ENCODE measurements at regions not wholly inside any gene's neighbourhood (a gene's known extent, or its start where the extent isn't known, plus 50 kb on each side); places are given as distances from the start of the nearest gene placed in this dataset.
"Not testable (repeated sequence)": the region's sequence is repeated elsewhere in the genome, so short reads cannot be mapped to it uniquely, and the experiment has no call there.

DNA sequence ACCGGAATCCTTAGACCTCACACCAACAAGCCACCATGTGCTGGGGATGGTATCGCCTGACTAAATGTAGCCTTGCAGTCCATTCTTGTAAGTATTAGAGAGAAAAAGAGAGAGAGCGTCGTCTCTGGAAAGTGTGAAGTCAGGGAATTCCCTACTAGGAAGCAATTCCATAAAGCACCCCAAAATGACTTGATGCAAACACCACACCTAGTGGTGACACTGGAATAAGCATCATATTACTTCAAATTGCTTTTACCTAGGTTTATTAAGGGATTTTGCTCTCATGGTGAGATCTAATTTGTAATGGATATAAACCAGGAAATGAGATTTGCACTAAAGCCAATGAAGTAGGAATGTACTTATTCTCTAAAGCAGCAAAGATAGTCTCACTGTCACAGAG, 111.4 kb upstream of the METTL9 start:
- H3K4me1 ChIP-seq; H3K36me3 ChIP-seq; H3K9me3 ChIP-seq; DNase-seq; H3K27ac ChIP-seq; intact Hi-C loops (cut with DNase I); H3K27me3 ChIP-seq; ATAC-seq; H3K4me3 ChIP-seq: not testable (repeated sequence)

DNA sequence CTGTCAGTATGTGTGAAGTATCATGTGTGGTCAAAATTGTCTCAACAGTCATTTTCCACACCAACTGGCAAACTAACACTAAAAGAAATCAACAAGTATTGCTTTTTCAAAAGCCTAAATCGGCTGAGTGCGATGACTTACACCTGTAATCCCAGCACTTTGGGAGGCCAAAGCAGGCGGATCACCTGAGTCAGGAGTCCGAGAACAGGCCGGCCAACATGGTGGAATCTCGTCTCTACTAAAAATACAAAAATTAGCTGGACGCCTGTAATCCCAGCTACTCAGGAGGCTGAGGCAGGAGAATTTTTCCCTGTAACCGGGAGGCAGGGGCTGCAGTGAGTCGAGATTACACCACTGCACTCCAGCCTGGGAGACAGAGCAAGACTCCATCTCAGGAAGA, 100.3 kb upstream of the METTL9 start:
- H3K4me1 ChIP-seq; H3K27ac ChIP-seq; H3K4me3 ChIP-seq; H3K36me3 ChIP-seq; H3K9me3 ChIP-seq; ATAC-seq; intact Hi-C loops (cut with DNase I); H3K27me3 ChIP-seq: not testable (repeated sequence)
- DNase-seq, result peak; percentile 40

DNA sequence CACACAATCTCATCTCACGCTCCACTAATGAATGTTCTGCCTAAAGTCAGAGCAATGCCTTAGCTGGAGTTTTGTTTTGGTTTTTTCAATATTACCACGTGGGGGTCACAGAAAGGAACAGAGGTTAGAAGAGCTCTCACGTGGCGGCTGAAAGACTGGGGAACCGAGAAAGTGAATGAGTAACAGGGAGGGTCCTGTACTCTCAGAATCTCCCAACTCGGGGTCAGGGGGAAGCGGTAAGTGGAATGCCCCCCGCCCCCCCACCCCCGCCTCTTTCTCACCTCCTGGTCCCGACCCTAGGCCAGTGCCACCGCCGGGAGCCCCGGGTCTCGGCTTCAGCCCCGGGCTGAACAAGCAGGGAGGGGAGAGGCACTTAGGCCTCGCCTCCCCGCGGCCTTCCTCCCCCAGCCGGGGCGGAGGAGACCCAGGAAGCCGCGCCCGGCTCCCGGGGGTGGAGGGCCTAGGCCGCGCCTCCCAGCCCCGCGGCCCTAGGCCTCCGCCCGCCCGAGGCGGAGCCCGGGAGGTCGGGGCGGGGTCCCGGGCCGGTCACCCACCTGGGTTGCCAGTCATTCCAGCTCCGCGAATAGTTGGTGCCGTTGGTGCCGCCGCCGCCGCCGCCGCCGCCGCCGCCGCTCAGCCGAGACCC, 98.0 kb upstream of the METTL9 start:
- intact Hi-C loops (cut with DNase I); H3K27me3 ChIP-seq; H3K36me3 ChIP-seq; H3K9me3 ChIP-seq: not testable (repeated sequence)
- Histone ChIP-seq H3K4me1 (peaks cover 11% of the 10 kb centered on the region), H3K27ac (peak overlapping the region; percentile 92), H3K4me3 (peak overlapping the region; percentile 98)
- ATAC-seq, result peak; percentile 84
- DNase-seq, result peak; percentile 89

DNA sequence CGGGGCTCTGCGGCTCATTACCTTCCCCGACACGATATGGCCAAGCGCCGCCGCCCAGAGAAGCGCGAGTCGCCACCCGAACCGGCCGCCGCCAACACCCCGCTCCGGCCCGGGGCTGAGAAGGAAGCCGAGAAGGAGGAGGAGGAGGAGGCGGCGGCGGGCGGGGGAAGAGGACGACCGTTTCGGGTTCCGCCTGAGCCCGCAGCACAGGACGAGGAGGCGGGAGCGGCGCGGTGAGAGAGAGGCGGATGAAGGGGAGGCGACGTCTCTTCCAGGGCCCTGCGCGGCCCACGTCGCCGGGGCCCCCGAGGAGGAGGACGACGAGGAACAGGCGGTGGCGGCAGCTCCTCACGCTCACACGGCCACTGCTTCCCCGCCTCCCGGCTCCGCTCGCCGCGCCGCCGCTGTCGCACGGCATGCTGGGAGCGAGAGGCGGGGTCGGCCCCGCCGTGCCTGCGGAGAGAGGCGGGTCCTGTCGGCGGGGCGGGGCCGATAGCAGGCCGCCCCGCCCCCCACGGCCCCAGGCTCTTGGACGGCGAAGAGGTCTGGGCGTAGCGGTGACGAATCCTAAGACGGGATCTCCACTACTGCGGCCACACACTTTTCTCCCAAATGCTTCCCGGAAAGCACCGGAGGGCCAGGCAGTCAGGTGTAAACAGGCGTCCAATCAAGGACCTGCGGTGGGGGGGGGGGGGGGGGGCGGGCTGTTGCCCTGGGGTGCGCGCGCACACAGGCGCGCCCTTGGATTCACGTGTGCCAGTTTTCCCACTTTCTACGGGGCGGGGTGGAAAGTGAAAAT, 97.3 kb upstream of the METTL9 start:
- peak; percentile 98 for DNase-seq

DNA sequence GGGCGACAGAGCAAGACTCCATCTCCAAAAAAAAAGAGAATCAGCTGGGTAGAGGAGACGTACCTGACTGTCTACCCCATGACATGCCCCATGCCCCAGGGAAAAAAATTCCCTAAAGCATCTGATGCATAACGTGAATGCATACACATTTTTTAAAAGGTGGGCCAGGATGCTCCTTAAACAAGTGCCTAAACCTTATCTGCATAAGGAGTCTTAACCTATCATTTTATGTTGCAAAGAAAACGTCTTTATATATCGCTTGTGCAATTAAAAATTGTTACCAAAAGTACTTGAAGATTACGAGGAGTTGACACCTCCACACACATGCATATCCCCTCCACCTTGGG, 95.8 kb upstream of the METTL9 start:
- DNase-seq; H3K4me3 ChIP-seq; H3K36me3 ChIP-seq; H3K27me3 ChIP-seq; H3K9me3 ChIP-seq; intact Hi-C loops (cut with DNase I); H3K27ac ChIP-seq; ATAC-seq: not testable (repeated sequence)
- H3K4me1 ChIP-seq, result peaks cover 18% of the 10 kb centered on the region

More for the DNA sequence above, 97.3 kb upstream of the METTL9 start:
- Histone ChIP-seq H3K4me3 (peak overlapping the region; percentile 98), H3K27ac (peak overlapping the region; percentile 92), H3K27me3 (no peaks in the 10 kb centered on the region), H3K36me3 (no peaks in the 10 kb centered on the region), H3K9me3 (no peaks in the 10 kb centered on the region), H3K4me1 (peaks cover 14% of the 10 kb centered on the region)
- TF ChIP-seq, protein P1, sequence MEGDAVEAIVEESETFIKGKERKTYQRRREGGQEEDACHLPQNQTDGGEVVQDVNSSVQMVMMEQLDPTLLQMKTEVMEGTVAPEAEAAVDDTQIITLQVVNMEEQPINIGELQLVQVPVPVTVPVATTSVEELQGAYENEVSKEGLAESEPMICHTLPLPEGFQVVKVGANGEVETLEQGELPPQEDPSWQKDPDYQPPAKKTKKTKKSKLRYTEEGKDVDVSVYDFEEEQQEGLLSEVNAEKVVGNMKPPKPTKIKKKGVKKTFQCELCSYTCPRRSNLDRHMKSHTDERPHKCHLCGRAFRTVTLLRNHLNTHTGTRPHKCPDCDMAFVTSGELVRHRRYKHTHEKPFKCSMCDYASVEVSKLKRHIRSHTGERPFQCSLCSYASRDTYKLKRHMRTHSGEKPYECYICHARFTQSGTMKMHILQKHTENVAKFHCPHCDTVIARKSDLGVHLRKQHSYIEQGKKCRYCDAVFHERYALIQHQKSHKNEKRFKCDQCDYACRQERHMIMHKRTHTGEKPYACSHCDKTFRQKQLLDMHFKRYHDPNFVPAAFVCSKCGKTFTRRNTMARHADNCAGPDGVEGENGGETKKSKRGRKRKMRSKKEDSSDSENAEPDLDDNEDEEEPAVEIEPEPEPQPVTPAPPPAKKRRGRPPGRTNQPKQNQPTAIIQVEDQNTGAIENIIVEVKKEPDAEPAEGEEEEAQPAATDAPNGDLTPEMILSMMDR (IDR thresholded peaks at IDR 0.05), result no peak
- intact Hi-C loops (cut with DNase I), result no loop called here
- peak; percentile 98 for ATAC-seq

DNA sequence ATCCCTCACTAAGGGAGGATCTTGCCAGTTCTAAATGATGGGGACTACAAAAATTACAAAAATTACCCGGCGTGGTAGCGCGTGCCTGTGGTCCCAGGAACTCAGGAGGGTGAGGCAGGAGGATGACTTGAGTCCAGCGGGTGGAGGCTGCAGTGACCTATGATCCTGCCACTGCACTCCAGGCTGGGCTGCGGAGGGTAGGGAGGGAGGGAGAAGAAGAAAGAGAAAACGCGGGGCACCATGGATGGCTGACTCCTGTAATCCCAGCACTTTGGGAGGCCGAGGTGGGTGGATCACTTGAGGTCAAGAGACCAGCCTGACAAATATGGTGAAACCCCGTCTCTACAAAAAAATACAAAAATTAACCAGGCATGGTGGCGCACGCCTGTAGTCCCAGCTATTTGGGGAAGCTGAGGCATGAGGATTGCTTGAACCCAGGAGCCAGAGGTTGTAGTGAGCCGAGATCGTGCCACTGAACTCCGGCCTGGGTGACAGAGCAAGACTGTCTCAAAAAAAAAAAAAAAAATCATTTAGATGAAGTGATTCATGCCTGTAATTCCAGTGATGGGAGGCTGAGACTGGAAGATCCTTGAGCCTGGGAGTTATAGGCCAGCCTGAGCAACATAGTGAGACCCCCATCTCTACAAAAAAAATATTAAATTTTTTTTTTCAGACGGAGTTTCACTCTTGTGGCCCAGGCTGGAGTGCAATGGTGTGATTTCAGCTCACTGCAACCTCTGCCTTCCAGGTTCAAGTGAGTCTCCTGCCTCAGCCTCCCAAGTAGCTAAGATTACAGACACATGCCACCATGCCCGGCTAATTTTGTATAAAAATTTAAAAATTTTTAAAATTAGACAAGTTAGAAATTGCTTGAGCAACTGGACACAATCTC, 95.2 kb upstream of the METTL9 start:
- peak; percentile 57 for DNase-seq
- not testable (repeated sequence) for ATAC-seq

DNA sequence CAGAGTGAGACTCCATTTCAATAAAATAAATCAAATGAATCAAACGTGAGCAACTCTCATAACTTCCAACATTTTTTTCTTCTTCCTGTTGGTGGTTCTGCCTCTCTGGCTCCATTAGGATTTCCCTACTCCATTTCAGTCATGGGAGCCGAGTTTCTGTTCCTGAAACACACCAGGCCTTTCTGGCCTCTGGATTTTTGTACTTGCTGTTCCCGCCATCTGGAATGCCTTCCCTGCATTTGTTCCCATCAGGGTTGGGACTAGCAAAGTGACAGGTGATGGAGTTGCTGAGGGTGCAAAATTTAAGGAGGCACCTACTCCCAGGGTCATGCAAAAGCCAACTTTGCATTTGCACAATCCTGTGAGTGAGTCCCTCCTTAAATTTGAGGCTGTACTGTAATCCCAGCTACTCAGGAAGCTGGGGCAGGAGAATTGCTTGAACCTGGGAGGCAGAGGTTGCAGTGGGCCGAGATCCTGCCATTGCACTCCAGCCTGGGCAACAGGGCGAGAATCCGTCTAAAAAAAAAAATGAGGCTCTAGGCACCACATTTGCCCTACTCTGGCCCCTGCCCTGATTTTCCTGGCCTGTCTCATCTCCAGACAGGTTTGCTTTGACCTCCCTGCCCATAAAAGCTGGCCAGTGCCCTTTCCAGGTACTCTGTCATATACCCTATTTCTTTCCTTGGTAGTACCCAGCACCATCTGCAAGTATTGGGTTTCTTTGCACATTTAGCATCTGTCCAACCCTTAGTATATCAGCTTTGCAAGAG, 93.4 kb upstream of the METTL9 start:
- intact Hi-C loops (cut with DNase I); H3K27ac ChIP-seq: not testable (repeated sequence)

More for the DNA sequence above, 95.2 kb upstream of the METTL9 start:
- H3K36me3 ChIP-seq; H3K27me3 ChIP-seq; H3K4me3 ChIP-seq; intact Hi-C loops (cut with DNase I); H3K9me3 ChIP-seq; H3K27ac ChIP-seq: not testable (repeated sequence)
- H3K4me1 ChIP-seq, result peaks cover 24% of the 10 kb centered on the region

DNA sequence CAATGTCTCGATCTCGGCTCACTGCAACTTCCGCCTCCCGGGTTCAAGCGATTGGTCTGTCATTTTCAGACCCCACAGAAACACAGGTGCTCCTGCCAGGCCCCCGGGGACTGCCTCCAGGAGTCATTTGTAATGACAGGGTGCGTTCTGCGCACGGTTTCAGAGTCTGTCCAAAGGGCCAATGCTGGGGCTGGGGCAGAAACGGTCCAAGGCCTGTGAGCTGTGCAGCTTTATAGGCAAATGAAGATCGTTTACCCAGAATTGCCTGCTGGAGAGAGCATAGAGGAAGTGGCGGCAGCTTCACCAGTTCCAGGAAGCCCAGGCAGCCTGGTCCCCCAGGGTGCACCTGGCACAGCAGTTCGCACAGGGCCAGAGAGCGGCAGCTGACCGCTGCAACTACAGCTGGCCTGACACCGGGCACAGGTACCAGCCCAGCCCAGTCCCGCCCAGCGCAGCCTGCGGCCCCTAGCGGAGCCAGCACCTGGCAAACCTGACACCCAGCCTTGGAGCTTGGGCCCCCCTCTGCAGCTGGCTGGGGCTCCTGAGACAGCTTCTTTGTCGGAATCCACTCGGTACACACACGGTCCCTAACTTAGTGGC, 92.4 kb upstream of the METTL9 start:
- DNase-seq, result peak; percentile 79
- H3K36me3 ChIP-seq; H3K27me3 ChIP-seq; intact Hi-C loops (cut with DNase I); H3K4me3 ChIP-seq; H3K9me3 ChIP-seq: not testable (repeated sequence)
- ATAC-seq, result peak; percentile 5
- H3K27ac ChIP-seq, result peak overlapping the region; percentile 61
- peaks cover 49% of the 10 kb centered on the region for H3K4me1 ChIP-seq

More for the DNA sequence above, 93.4 kb upstream of the METTL9 start:
- H3K36me3 ChIP-seq, H3K27me3 ChIP-seq, ATAC-seq, H3K4me3 ChIP-seq, H3K9me3 ChIP-seq: not testable (repeated sequence)
- DNase-seq, result peak; percentile 8
- peaks cover 39% of the 10 kb centered on the region for H3K4me1 ChIP-seq

DNA sequence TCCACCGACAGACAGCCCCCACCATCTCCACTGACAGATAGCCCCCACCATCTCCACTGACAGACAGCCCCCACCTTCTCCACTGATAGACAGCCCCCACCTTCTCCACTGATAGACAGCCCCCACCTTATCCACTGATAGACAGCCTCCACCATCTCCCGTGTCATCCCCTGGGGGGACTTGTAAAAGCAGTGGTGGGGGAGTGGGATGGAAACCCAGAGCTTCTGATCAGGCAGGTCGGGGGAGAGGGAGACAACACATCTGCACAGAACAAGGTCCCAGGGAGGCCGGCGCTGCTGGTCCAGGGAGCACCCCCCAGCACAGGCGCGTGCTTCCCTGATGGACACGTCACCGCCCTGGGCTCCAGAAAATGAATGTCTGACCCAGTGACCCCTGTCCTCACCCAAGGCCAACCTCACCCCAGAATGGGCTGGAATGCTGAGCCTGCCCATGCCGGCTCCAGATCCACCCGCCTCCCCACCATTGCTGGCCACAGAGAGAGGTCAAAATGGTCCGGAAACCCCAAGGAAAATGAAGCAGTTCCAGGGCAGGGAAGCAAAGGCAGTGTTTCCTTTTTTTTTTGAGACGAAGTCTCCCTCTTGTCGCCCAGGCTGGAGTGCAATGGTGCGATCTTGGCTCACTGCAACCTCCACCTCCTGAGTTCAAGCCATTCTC, 91.6 kb upstream of the METTL9 start:
- peaks cover 54% of the 10 kb centered on the region for H3K4me1 ChIP-seq
- intact Hi-C loops (cut with DNase I); H3K36me3 ChIP-seq; H3K4me3 ChIP-seq; H3K27me3 ChIP-seq; H3K27ac ChIP-seq; ATAC-seq; H3K9me3 ChIP-seq: not testable (repeated sequence)
- DNase-seq, result peak; percentile 64

DNA sequence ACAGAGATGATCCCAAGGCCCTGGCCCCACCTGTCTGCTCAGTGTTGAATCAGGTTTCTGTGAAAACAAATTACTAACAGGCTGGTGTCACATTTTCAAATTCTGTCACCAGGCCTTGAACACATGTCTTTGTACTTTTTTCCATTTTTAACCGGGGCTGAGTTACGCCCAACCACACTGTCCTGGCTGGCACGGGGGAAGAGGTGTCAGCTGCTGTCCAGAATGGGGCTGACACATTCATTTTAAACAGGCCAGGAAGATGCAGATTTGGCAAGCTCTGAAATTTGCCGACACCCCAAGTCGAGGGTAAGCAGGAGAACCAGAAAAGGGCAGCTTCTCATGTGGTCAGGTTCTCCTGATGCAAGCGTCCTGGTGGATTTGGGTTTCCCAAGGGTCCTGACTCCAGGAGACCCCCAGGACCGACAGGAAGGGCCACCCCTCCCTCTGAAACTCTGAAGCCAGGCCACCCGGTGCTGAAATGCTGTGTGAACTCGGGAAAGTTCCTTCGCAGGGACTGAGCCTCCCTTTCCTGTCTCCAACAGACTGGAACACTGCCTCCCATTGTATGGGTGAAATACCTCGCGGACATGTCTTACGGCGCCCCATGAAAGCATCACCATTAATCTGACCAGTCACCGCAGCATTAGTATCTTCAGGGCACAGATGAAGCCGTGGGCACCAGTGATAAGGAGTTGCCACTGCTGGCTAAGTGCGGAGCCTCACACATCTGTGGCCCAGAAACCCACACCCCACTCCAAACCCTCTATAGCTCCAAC, 90.5 kb upstream of the METTL9 start:
- H3K9me3 ChIP-seq; intact Hi-C loops (cut with DNase I); H3K27ac ChIP-seq; ATAC-seq; H3K4me3 ChIP-seq; H3K27me3 ChIP-seq; H3K36me3 ChIP-seq: not testable (repeated sequence)
- peaks cover 61% of the 10 kb centered on the region for H3K4me1 ChIP-seq
- peak; percentile 59 for DNase-seq
